ENCODE measurements at regions not wholly inside any gene's neighbourhood (a gene's known extent, or its start where the extent isn't known, plus 50 kb on each side); places are given as distances from the start of the nearest gene placed in this dataset.

DNA sequence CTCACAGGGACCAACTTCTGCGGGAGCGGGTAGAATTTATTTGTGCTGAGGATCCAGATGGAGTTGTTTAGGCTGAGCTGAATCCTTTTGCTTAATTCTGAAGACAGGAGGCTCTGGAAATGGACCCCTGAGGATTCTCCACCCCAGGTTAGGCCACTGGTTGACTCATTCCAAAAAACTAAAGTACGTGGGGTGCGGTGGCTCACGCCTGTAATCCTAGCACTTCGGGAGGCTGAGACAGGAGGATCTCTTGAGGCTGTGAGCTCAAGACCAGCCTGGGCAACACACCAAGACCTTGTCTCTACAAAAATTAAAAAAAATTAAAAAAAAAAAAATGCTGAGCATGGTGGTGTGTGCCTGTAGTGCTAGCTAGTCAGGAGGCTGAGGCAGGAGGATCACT, 76.3 kb upstream of the MAP1LC3B2 start:
- no peak overlapping the region for H3K23ac ChIP-seq (ENCODE audit: low read depth, low read length)
- H4K5ac ChIP-seq (ENCODE audit: low read depth, low read length), result no peak overlapping the region
- in situ Hi-C loops (cut with MboI; ENCODE audit: low sequenced_read_pairs), result no loop called here
- H3K27ac ChIP-seq (ENCODE audit: insufficient read depth, low read length), result no peak overlapping the region
- WGBS, 2 experiments (ENCODE audit: extremely low coverage in 2 of 2, insufficient read length in 1 of 2), result no CpG with 5 or more reads among the region's 6 CpGs
- ChIA-PET POLR2A (ENCODE audit: unreplicated experiment) (no interaction called here), CTCF (interaction anchor here (0.6 kb wide), 1 partner anchor 53 kb away, joined by 3 read pairs; no protein-coding TSS in a partner anchor)
- no peak overlapping the region for H3K4me2 ChIP-seq (ENCODE audit: low read depth, low read length)
- no peak overlapping the region for H2BK15ac ChIP-seq (ENCODE audit: low read depth, low read length)
- no peak overlapping the region for H4K91ac ChIP-seq (ENCODE audit: insufficient read depth, low read depth, low read length)
- no peak overlapping the region for H2BK120ac ChIP-seq (ENCODE audit: low read depth, low read length)
- no peaks in the 10 kb centered on the region for H3K36me3 ChIP-seq (ENCODE audit: control insufficient read depth, insufficient read depth, low read length)
- peaks cover 2% of the 10 kb centered on the region; the same call in 1 of the 2 replicates for H3K4me1 ChIP-seq (ENCODE audit: control insufficient read depth, insufficient read depth, low read length)
- H3K9me3 ChIP-seq (ENCODE audit: control insufficient read depth, insufficient read depth, low read length), result peaks cover 3% of the 10 kb centered on the region
- no peaks in the 10 kb centered on the region for H4K20me1 ChIP-seq (ENCODE audit: insufficient read depth, low read length)
- no peak overlapping the region for H2BK20ac ChIP-seq (ENCODE audit: low read depth, low read length)
- H3K18ac ChIP-seq (ENCODE audit: low read depth, low read length), result no peak overlapping the region
- no TSS peak for BruUV-seq (replicated peaks)
- dilution Hi-C loops (cut with HindIII; ENCODE audit: low sequenced_read_pairs, unreplicated experiment), result no loop called here
- peaks cover 11% of the 10 kb centered on the region for H3K27me3 ChIP-seq (ENCODE audit: control insufficient read depth, insufficient read depth, low read length)
- H4K8ac ChIP-seq (ENCODE audit: low read depth in 2 of 2, low read length in 2 of 2), result no peak overlapping the region
- no peak overlapping the region for H3K9ac ChIP-seq (ENCODE audit: low read depth, low read length)
- H2AFZ ChIP-seq (replicated peaks; ENCODE audit: low read length, poor library complexity), result no peak overlapping the region
- no peaks in the 10 kb centered on the region for H3K79me1 ChIP-seq (ENCODE audit: low read depth in 1 of 2, low read length in 2 of 2)
- DNase-seq (no peak), ATAC-seq (ENCODE audit: low read depth) (no peak)
- no peak for TF ChIP-seq RFX5 (IDR thresholded peaks at IDR 0.05; ENCODE audit: low read depth, low read length)
- no peak for TF ChIP-seq NFE2L2 (IDR thresholded peaks at IDR 0.05; ENCODE audit: low read depth, low read length)
- TF ChIP-seq MAZ (IDR thresholded peaks at IDR 0.05; ENCODE audit: borderline replicate concordance, low read depth, low read length), result no peak
- no peak for TF ChIP-seq SMC3 (IDR thresholded peaks at IDR 0.05; ENCODE audit: low read depth, low read length)
- no peak for TF ChIP-seq CEBPB (IDR thresholded peaks at IDR 0.05; ENCODE audit: low read depth, low read length)
- TF ChIP-seq, protein P1, sequence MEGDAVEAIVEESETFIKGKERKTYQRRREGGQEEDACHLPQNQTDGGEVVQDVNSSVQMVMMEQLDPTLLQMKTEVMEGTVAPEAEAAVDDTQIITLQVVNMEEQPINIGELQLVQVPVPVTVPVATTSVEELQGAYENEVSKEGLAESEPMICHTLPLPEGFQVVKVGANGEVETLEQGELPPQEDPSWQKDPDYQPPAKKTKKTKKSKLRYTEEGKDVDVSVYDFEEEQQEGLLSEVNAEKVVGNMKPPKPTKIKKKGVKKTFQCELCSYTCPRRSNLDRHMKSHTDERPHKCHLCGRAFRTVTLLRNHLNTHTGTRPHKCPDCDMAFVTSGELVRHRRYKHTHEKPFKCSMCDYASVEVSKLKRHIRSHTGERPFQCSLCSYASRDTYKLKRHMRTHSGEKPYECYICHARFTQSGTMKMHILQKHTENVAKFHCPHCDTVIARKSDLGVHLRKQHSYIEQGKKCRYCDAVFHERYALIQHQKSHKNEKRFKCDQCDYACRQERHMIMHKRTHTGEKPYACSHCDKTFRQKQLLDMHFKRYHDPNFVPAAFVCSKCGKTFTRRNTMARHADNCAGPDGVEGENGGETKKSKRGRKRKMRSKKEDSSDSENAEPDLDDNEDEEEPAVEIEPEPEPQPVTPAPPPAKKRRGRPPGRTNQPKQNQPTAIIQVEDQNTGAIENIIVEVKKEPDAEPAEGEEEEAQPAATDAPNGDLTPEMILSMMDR (conservative IDR thresholded peaks at IDR 0.05; ENCODE audit: low read depth, low read length), result no peak
- no peak for TF ChIP-seq RCOR1 (IDR thresholded peaks at IDR 0.05; ENCODE audit: insufficient replicate concordance, low read length)
- TF ChIP-seq MXI1 (IDR thresholded peaks at IDR 0.05; ENCODE audit: borderline replicate concordance, low read depth, low read length), result no peak
- no peak for TF ChIP-seq FOS (IDR thresholded peaks at IDR 0.05; ENCODE audit: low read depth, low read length)
- no peak for TF ChIP-seq RAD21 (IDR thresholded peaks at IDR 0.05; ENCODE audit: low read length)
- no peak for TF ChIP-seq MAFK (IDR thresholded peaks at IDR 0.05; ENCODE audit: low read depth, low read length)
- TF ChIP-seq, protein P2, sequence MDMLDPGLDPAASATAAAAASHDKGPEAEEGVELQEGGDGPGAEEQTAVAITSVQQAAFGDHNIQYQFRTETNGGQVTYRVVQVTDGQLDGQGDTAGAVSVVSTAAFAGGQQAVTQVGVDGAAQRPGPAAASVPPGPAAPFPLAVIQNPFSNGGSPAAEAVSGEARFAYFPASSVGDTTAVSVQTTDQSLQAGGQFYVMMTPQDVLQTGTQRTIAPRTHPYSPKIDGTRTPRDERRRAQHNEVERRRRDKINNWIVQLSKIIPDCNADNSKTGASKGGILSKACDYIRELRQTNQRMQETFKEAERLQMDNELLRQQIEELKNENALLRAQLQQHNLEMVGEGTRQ (IDR thresholded peaks at IDR 0.05; ENCODE audit: low read depth, low read length), result no peak
- TF ChIP-seq BHLHE40 (IDR thresholded peaks at IDR 0.05; ENCODE audit: low read depth, low read length), result no peak
- no peak for TF ChIP-seq POLR2A (IDR thresholded peaks at IDR 0.05; ENCODE audit: low read depth, low read length)
- TF ChIP-seq, protein P3, sequence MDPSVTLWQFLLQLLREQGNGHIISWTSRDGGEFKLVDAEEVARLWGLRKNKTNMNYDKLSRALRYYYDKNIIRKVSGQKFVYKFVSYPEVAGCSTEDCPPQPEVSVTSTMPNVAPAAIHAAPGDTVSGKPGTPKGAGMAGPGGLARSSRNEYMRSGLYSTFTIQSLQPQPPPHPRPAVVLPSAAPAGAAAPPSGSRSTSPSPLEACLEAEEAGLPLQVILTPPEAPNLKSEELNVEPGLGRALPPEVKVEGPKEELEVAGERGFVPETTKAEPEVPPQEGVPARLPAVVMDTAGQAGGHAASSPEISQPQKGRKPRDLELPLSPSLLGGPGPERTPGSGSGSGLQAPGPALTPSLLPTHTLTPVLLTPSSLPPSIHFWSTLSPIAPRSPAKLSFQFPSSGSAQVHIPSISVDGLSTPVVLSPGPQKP (IDR thresholded peaks at IDR 0.05; ENCODE audit: borderline replicate concordance, low read depth, low read length), result no peak
- TF ChIP-seq CHD1 (IDR thresholded peaks at IDR 0.05; ENCODE audit: low read depth, low read length), result no peak
- no peak overlapping the region for H2BK5ac ChIP-seq (ENCODE audit: low read depth, low read length, poor library complexity, severe bottlenecking)
- H3K4me3 ChIP-seq (ENCODE audit: insufficient read depth, low read depth, low read length), result no peak overlapping the region
- H2AK5ac ChIP-seq (ENCODE audit: low read depth, low read length), result no peak overlapping the region
- no peaks in the 10 kb centered on the region for H3K9me1 ChIP-seq (ENCODE audit: insufficient read depth, low read length)
- intact Hi-C loops (cut with micrococcal nuclease), result no loop called here
- H3K4ac ChIP-seq (ENCODE audit: low read depth, low read length), result no peak overlapping the region
- no peak overlapping the region for H3K56ac ChIP-seq (ENCODE audit: extremely low read depth, insufficient read depth, low read length)
- no peak overlapping the region for H2AK9ac ChIP-seq (replicated peaks; ENCODE audit: low read depth, low read length, poor library complexity)
- H3K14ac ChIP-seq (replicated peaks; ENCODE audit: low read depth, low read length), result no peak overlapping the region

Measured in IMR-90 (cell line).